ENCODE measurements at regions not wholly inside any gene's neighbourhood (a gene's known extent, or its start where the extent isn't known, plus 50 kb on each side); places are given as distances from the start of the nearest gene placed in this dataset.

GRCh38 chr13:95496485-95496884 is 56.0 kb upstream of the CLDN10 start:
- TF ChIP-seq POLR2A (IDR thresholded peaks at IDR 0.05) = no peak
- TF ChIP-seq CTCF (IDR thresholded peaks at IDR 0.05 in 8 of 11, conservative IDR thresholded peaks at IDR 0.05 in 3 of 11) = no peak
- TF ChIP-seq POLR2AphosphoS5 (IDR thresholded peaks at IDR 0.05) = no peak

Data from spleen (tissue), 7 donors.